A549 (cell line): ENCODE measurements at regions not wholly inside any gene's neighbourhood (a gene's known extent, or its start where the extent isn't known, plus 50 kb on each side); places are given as distances from the start of the nearest gene placed in this dataset.

Source experiments
- ATAC-seq, 2 experiments: fragments of 200-7000 bp in 1 of 2; fragments of >200 bp in 1 of 2; cut with Nextera tagmentation in 1 of 2; cut with Tn5 transposase in 1 of 2; 3 replicates each; pipeline versions ENCODE4 v1.8.0 to v1.9.1; 2018 to 2020; ENCODE audit warnings: mild to moderate bottlenecking in 1 of 2, moderate library complexity in 1 of 2
- CTCF ChIA-PET: fragments of 300-600 bp; sonication (Branson Sonifier 250); formaldehyde crosslinking; extraction: SDS; loops from one replicate; lab custom pipeline; 2021; ENCODE audit warnings: antibody characterized with exemption, inconsistent platforms; lab: Yijun Ruan, JAX
- POLR2A ChIA-PET: fragments of 350-600 bp; formaldehyde crosslinking; extraction: SDS; loops from one replicate; lab custom pipeline; 2021; ENCODE audit warnings: antibody characterized with exemption, inconsistent platforms; lab: Yijun Ruan, JAX
- DNase-seq, 2 experiments: peaks; one replicate each; pipeline versions ENCODE4 v3.0.0 to v3.0.0-alpha.2; 2011 to 2016; ENCODE audit warnings: low read depth in 1 of 2, low spot score in 1 of 2
- FAIRE-seq: peaks from 2 replicates; lab custom pipeline; 2011; peaks lifted over from hg19 to GRCh38; lab: Jason Lieb, UNC
- H3K27ac ChIP-seq, 2 experiments: fragments of >200 bp; sonication (Bioruptor Twin); formaldehyde crosslinking; 3 replicates each; pipeline ENCODE4 v1.5.1; 2016 to 2017
- H3K4me1 ChIP-seq: fragments of >200 bp; sonication (Bioruptor Twin); formaldehyde crosslinking; 3 replicates; pipeline ENCODE4 v1.6.1; 2016
- H3K4me2 ChIP-seq: fragments of >200 bp; sonication (Bioruptor Twin); formaldehyde crosslinking; 3 replicates; pipeline ENCODE4 v1.6.1; 2016
- H3K4me3 ChIP-seq: fragments of >200 bp; sonication (Bioruptor Twin); formaldehyde crosslinking; 3 replicates; pipeline ENCODE4 v1.5.1; 2016
- H3K9me3 ChIP-seq: fragments of >200 bp; sonication (Bioruptor Twin); formaldehyde crosslinking; 3 replicates; pipeline ENCODE4 v1.6.1; 2016
- CEBPB ChIP-seq, 2 experiments: fragments of >200 bp in 1 of 2; sonication (Bioruptor Twin) in 1 of 2; formaldehyde crosslinking in 1 of 2; IDR thresholded peaks; 2 replicates each; pipeline ENCODE4 v1.6.1; 2012 to 2016
- EHF ChIP-seq: fragments of 250-450 bp; sonication (Bioruptor Pico); IDR thresholded peaks from 2 replicates; pipeline ENCODE4 v1.5.0; 2020; ENCODE audit warnings: mild to moderate bottlenecking
- ESRRA ChIP-seq: fragments of 150-350 bp; IDR thresholded peaks from 2 replicates; pipeline ENCODE4 v1.6.1; 2014; ENCODE audit warnings: mild to moderate bottlenecking, low read length, borderline replicate concordance
- HDAC2 ChIP-seq: fragments of 200-600 bp; sonication (generic); IDR thresholded peaks from 2 replicates; pipeline ENCODE4 v1.6.1; 2016
- HEYL ChIP-seq: fragments of 250-450 bp; sonication (Bioruptor Pico); IDR thresholded peaks from 2 replicates; pipeline ENCODE4 v1.8.0; 2021; ENCODE audit warnings: mild to moderate bottlenecking, moderate library complexity
- HOXA7 ChIP-seq: fragments of 250-450 bp; sonication (Bioruptor Pico); IDR thresholded peaks from 2 replicates; pipeline ENCODE4 v1.5.0; 2020; ENCODE audit warnings: mild to moderate bottlenecking, moderate library complexity
- NR3C1 ChIP-seq: fragments of >200 bp; sonication (Bioruptor Twin); formaldehyde crosslinking; IDR thresholded peaks from 3 replicates; pipeline ENCODE4 v1.6.1; 2017
- POLR2A ChIP-seq: IDR thresholded peaks from 2 replicates; pipeline ENCODE4 v1.6.1; 2012; ENCODE audit warnings: mild to moderate bottlenecking, low read length
- RAD21 ChIP-seq, 2 experiments: fragments of >200 bp in 1 of 2; sonication (Bioruptor Twin) in 1 of 2; formaldehyde crosslinking in 1 of 2; IDR thresholded peaks in 1 of 2; conservative IDR thresholded peaks in 1 of 2; 2 replicates in 1 of 2; 3 replicates in 1 of 2; pipeline ENCODE4 v1.6.1; 2012 to 2018; ENCODE audit warnings: inconsistent platforms in 1 of 2
- SMC3 ChIP-seq: fragments of >200 bp; sonication (Bioruptor Twin); formaldehyde crosslinking; IDR thresholded peaks from 3 replicates; pipeline ENCODE4 v1.6.1; 2018; ENCODE audit warnings: inconsistent platforms
- ZNF302 ChIP-seq: fragments of 250-450 bp; sonication (Bioruptor Pico); IDR thresholded peaks from 2 replicates; pipeline ENCODE4 v1.9.0; 2021; ENCODE audit warnings: inconsistent platforms, mild to moderate bottlenecking, moderate library complexity
- ZSCAN20 ChIP-seq: fragments of 250-450 bp; sonication (Bioruptor Pico); IDR thresholded peaks from 2 replicates; pipeline ENCODE4 v1.8.0; 2022; ENCODE audit warnings: mild to moderate bottlenecking, moderate library complexity
- WGBS: methylation state at CpG from one replicate; pipeline ENCODE4 v1.1.6; 2017; ENCODE audit errors: missing lambda C conversion rate; 5-methylcytosine and 5-hydroxymethylcytosine counted together
- TF ChIP-seq, protein P1 (sequence below): IDR thresholded peaks from 2 replicates; pipeline ENCODE4 v1.6.1; 2012
- TF ChIP-seq, protein P2 (sequence below): fragments of 150-350 bp; IDR thresholded peaks from 2 replicates; pipeline ENCODE4 v1.6.1; 2014; ENCODE audit warnings: low read depth, mild to moderate bottlenecking, low read length
- TF ChIP-seq, protein P3 (sequence below): fragments of 450-650 bp; IDR thresholded peaks from 2 replicates; pipeline ENCODE4 v1.6.1; 2014; ENCODE audit warnings: antibody characterized with exemption
- TF ChIP-seq, protein P4 (sequence below): fragments of >200 bp; sonication (Bioruptor Twin); formaldehyde crosslinking; IDR thresholded peaks from 3 replicates; pipeline ENCODE4 v1.5.1; 2016
- TF ChIP-seq, protein P5 (sequence below): IDR thresholded peaks from 2 replicates; pipeline ENCODE4 v1.6.1; 2012; ENCODE audit warnings: low read depth, borderline replicate concordance

DNA sequence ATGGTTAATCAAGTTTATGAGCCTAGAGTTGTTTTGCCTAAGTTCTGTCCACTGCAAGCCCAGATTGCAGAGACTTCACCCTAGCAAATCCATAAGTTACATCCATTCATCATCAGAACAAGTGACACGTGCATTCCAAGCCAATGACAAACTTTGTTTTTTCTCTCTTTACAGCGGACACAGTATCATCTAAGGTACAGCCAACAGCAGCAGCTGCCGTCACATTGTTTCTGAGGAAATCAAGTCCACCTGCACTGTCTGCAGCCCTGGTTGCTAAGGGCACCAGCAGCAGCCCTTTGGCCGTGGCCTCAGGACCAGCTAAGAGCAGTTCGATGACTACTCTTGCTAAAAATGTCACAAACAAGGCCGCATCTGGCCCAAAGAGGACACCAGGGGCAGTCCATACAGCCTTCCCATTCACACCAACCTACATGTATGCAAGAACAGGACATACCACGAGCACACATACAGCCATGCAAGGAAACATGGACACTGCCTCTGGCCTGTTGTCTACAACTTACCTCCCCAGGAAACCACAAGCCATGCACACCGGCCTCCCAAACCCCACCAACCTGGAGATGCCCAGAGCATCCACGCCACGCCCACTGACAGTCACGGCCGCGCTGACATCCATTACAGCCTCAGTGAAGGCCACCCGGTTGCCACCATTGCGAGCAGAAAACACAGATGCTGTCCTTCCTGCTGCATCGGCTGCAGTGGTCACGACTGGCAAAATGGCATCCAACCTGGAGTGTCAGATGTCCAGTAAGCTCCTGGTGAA is 155.8 kb downstream of the C11orf91 start:
- Histone ChIP-seq H3K4me1 (no peaks in the 10 kb centered on the region), H3K27ac (no peak overlapping the region), H3K4me3 (no peak overlapping the region), H3K4me2 (no peak overlapping the region), H3K9me3 (no peaks in the 10 kb centered on the region)
- TF ChIP-seq CEBPB (IDR thresholded peaks at IDR 0.05) = no peak
- TF ChIP-seq, protein P1, sequence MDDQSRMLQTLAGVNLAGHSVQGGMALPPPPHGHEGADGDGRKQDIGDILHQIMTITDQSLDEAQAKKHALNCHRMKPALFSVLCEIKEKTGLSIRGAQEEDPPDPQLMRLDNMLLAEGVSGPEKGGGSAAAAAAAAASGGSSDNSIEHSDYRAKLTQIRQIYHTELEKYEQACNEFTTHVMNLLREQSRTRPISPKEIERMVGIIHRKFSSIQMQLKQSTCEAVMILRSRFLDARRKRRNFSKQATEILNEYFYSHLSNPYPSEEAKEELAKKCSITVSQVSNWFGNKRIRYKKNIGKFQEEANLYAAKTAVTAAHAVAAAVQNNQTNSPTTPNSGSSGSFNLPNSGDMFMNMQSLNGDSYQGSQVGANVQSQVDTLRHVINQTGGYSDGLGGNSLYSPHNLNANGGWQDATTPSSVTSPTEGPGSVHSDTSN = no peak
- TF ChIP-seq EHF (CRISPR knock-in tag) = no peak
- 86% methylated on average over 17 of the region's 17 CpGs for WGBS
- ChIA-PET CTCF (interaction anchor here (0.9 to 4.5 kb wide), 11 partner anchors 9 to 379 kb away, joined by 3 to 27 read pairs (median 4); no protein-coding TSS in a partner anchor), POLR2A (no interaction called here)
- no peak for DNase-seq
- ATAC-seq = no peak
- FAIRE-seq = no peak

DNA sequence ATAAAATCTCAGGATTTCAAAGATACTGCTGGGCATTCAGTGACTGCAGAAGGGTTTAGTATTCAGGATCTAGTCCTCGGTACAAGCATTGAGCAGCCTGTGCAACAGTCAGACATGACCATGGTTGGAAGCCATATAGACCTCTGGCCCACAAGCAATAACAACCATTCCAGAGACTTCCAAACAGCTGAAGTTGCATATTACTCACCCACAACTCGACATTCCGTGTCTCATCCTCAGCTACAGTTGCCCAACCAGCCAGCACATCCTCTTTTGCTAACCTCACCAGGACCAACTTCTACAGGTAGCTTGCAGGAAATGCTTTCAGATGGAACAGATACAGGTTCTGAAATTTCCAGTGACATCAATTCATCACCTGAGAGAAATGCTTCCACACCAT is 156.8 kb downstream of the C11orf91 start:
- no peaks in the 10 kb centered on the region for H3K9me3 ChIP-seq
- no peak overlapping the region for H3K4me2 ChIP-seq
- DNase-seq (no peak), ATAC-seq (no peak), FAIRE-seq (no peak)
- TF ChIP-seq NR3C1 (no peak), HDAC2 (no peak), HEYL (CRISPR knock-in tag) (no peak), HOXA7 (CRISPR knock-in tag) (no peak), ESRRA (no peak), POLR2A (no peak), EHF (CRISPR knock-in tag) (no peak), ZSCAN20 (no peak)
- TF ChIP-seq, protein P2, sequence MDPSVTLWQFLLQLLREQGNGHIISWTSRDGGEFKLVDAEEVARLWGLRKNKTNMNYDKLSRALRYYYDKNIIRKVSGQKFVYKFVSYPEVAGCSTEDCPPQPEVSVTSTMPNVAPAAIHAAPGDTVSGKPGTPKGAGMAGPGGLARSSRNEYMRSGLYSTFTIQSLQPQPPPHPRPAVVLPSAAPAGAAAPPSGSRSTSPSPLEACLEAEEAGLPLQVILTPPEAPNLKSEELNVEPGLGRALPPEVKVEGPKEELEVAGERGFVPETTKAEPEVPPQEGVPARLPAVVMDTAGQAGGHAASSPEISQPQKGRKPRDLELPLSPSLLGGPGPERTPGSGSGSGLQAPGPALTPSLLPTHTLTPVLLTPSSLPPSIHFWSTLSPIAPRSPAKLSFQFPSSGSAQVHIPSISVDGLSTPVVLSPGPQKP = no peak
- TF ChIP-seq, protein P3, sequence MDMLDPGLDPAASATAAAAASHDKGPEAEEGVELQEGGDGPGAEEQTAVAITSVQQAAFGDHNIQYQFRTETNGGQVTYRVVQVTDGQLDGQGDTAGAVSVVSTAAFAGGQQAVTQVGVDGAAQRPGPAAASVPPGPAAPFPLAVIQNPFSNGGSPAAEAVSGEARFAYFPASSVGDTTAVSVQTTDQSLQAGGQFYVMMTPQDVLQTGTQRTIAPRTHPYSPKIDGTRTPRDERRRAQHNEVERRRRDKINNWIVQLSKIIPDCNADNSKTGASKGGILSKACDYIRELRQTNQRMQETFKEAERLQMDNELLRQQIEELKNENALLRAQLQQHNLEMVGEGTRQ = no peak
- POLR2A ChIA-PET = interaction anchor here (0.6 kb wide), 1 partner anchor 152 kb away, joined by 4 read pairs; no protein-coding TSS in a partner anchor
- no peak overlapping the region for H3K4me3 ChIP-seq
- CTCF ChIA-PET = interaction anchor here (0.7 to 4.5 kb wide), 14 partner anchors 9 to 378 kb away, joined by 3 to 27 read pairs (median 4); no protein-coding TSS in a partner anchor
- H3K4me1 ChIP-seq = no peaks in the 10 kb centered on the region
- WGBS = 72% methylated on average over 3 of the region's 3 CpGs
- H3K27ac ChIP-seq = no peak overlapping the region

DNA sequence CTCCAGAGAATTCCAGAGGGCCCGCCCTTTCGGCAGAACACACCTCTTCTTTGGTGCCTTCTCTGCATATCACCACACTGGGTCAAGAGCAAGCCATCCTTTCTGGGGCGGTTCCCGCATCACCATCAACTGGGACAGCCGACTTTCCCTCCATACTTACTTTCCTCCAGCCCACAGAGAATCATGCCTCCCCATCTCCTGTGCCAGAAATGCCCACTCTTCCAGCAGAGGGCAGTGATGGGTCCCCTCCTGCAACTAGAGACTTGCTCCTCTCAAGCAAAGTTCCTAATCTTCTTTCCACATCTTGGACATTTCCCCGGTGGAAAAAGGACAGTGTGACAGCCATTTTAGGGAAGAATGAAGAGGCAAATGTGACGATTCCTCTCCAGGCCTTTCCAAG is 157.7 kb downstream of the C11orf91 start:
- no peaks in the 10 kb centered on the region for H3K4me1 ChIP-seq
- no peaks in the 10 kb centered on the region for H3K9me3 ChIP-seq
- H3K4me2 ChIP-seq = no peak overlapping the region
- H3K4me3 ChIP-seq = no peak overlapping the region
- H3K27ac ChIP-seq = no peak overlapping the region
- TF ChIP-seq, protein P4, sequence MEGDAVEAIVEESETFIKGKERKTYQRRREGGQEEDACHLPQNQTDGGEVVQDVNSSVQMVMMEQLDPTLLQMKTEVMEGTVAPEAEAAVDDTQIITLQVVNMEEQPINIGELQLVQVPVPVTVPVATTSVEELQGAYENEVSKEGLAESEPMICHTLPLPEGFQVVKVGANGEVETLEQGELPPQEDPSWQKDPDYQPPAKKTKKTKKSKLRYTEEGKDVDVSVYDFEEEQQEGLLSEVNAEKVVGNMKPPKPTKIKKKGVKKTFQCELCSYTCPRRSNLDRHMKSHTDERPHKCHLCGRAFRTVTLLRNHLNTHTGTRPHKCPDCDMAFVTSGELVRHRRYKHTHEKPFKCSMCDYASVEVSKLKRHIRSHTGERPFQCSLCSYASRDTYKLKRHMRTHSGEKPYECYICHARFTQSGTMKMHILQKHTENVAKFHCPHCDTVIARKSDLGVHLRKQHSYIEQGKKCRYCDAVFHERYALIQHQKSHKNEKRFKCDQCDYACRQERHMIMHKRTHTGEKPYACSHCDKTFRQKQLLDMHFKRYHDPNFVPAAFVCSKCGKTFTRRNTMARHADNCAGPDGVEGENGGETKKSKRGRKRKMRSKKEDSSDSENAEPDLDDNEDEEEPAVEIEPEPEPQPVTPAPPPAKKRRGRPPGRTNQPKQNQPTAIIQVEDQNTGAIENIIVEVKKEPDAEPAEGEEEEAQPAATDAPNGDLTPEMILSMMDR = peak; percentile 68
- TF ChIP-seq SMC3 (peak; percentile 82), ZNF302 (no peak), RAD21 (conservative IDR thresholded peaks at IDR 0.05 in 1 of 2, IDR thresholded peaks at IDR 0.05 in 1 of 2) (peak; percentile 71 to 77)
- TF ChIP-seq, protein P5, sequence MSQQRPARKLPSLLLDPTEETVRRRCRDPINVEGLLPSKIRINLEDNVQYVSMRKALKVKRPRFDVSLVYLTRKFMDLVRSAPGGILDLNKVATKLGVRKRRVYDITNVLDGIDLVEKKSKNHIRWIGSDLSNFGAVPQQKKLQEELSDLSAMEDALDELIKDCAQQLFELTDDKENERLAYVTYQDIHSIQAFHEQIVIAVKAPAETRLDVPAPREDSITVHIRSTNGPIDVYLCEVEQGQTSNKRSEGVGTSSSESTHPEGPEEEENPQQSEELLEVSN = no peak
- TF ChIP-seq, protein P3 = no peak
- DNase-seq (peak; percentile 55 to 86), ATAC-seq (peak; percentile 81 to 95; a peak in 5 of 6 replicates), FAIRE-seq (no peak)
- ChIA-PET CTCF (interaction anchor here (0.6 to 4.5 kb wide), 12 partner anchors 10 to 232 kb away, joined by 3 to 27 read pairs (median 4); partner anchors contain the start of gene FBXO3), POLR2A (no interaction called here)
- WGBS = 56% methylated on average over 7 of the region's 7 CpGs
